OCI-LY3 (cell line): ENCODE measurements at regions not wholly inside any gene's neighbourhood (a gene's known extent, or its start where the extent isn't known, plus 50 kb on each side); places are given as distances from the start of the nearest gene placed in this dataset.

Source experiments
- CTCF ChIP-seq: fragments of 200-600, 300-600 bp; sonication (generic); IDR thresholded peaks from 2 replicates; pipeline ENCODE4 v1.5.1; 2014; ENCODE audit warnings: antibody characterized with exemption, low read length, low read depth
- EZH2phosphoT487 ChIP-seq: fragments of 200-600 bp; shearing (Covaris generic); IDR thresholded peaks from 2 replicates; pipeline ENCODE4 v1.6.1; 2018; ENCODE audit warnings: antibody characterized with exemption, mixed run types, low read depth

- no peak for TF ChIP-seq CTCF
- TF ChIP-seq EZH2phosphoT487: no peak
Observed at GRCh38 chr3:152089528-152089927, 179.2 kb upstream of the MBNL1 start.
